Stimulated activated CD4-positive, alpha-beta T cell treated with anti-CD3 and anti-CD28 coated beads, Interleukin-1b, Interleukin-23, amount 100 ng/mL, for 48 hours (primary cell): ENCODE measurements at regions not wholly inside any gene's neighbourhood (a gene's known extent, or its start where the extent isn't known, plus 50 kb on each side); places are given as distances from the start of the nearest gene placed in this dataset.

Source experiments
- DNase-seq: peaks from one replicate; pipeline ENCODE4 v3.0.0-alpha.2; 2020

GRCh38 chr16:64892835-64893785, 228.8 kb downstream of the CDH11 start:
- no peak for DNase-seq

DNA sequence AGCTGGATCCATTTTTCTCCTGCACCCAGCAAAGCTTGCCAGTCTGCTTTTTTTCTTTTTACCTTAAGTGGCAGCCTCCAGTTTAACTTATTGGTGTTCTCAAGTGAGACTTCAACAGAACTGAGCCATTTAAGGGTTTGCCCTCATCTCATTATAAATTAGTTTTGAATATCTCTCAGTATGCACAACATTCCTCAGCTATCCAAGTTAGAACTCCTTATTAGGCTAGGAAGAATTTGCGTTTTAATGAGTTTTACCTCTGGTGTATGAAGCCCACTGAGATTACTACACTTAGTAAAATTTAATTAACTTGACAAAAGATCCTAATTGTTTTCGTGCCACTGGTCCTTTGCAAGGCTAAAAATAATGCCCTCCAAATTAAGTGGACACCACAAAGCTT, 232.4 kb downstream of the CDH11 start:
- no peak for DNase-seq

DNA sequence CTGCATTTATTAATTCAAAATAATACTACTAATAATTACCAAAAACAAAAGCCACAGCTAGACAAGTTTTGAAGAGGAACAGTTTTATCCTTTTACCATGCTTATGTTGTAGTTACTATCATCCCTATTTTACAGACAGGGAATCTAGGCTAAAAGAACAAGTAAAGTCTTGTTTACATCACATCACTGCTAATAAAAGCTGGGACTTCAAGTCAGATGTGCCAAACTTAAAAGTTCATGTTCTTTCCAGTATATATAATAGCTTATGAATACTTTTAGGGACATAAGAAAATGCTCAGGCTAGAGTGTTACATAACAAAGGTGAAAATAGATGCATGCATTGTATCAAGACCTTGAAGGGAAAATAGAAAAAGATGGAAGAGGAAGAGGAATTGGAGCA, 234.2 kb downstream of the CDH11 start:
- no peak for DNase-seq

- no peak for DNase-seq
Observed at GRCh38 chr16:64882078-64882784, 239.6 kb downstream of the CDH11 start.

DNA sequence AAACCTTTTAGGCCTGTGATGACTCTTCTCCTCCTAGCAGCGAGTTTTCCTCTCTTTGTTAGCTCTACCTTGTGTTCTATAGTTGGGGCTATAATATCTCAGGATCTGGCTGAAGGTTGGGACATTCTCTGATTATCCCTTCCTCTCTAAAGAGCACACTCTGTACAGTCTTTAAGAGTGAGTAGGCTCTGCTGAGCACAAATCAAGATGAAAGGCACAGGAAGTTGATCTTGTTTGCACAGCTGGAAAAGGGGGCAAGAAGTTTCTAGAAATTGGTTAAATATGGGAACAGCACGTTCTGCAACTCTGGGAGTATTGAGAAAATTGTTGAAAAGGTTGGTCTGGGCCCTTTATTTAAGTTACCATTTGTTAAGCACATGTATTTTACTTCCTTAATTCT, 240.9 kb downstream of the CDH11 start:
- no peak for DNase-seq

GRCh38 chr16:64880006-64880405, 241.9 kb downstream of the CDH11 start:
- no peak for DNase-seq

DNA sequence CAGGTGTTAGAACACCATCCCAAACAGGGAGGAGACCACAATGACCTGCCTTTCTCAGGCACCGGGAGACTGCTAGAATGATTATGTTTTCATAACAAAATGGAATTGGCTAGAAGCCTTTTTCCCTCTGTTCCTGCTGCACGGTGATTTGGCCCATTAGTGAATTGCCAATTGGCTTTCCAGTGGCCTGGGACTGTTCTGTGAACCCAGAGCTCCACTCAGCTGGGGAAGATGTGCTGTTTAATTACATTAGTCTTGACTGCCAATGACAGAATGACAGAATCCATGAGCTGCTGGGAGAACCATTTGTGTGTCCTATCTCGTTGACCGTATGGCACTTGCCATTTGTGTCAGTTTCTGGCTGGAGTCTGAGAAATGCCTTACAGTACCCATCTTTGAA, 242.9 kb downstream of the CDH11 start:
- no peak for DNase-seq

- DNase-seq, result no peak
Observed at GRCh38 chr16:64872101-64872500, 249.8 kb downstream of the CDH11 start.

- DNase-seq, result no peak
Observed at GRCh38 chr16:64870859-64871258, 251.0 kb downstream of the CDH11 start.

GRCh38 chr16:64869781-64870180, 252.1 kb downstream of the CDH11 start:
- DNase-seq, result no peak

- DNase-seq, result no peak
Observed at GRCh38 chr16:64866021-64866420, 255.8 kb downstream of the CDH11 start.

GRCh38 chr16:64865069-64865696, 256.7 kb downstream of the CDH11 start:
- no peak for DNase-seq

DNA sequence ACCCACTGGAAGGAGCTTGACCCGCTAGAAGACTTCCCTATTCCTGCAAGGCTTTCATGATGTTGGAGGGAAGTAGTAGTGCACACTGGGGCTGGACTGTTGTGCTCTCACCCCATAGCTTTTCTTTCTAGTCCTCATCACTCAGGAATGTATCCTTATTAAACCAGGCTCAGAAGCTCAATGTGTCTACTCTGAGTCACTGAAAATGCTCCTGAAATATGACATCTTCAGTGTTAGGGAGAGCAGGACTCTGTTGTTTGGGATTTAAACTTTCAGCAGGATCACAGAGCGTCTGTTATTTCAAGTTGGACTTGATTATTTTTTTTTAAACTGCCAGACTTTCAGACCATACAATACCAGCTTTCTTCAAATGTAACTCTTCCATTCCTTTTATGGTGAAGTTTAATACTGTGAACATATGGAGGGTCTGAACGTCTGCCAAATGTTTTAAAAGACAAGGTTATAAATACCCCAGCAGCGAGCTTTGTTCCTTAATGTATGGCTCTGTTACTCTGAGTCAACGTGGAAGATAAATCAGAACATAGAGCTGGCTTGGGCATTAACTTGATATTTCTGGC, 257.5 kb downstream of the CDH11 start:
- DNase-seq, result no peak

DNA sequence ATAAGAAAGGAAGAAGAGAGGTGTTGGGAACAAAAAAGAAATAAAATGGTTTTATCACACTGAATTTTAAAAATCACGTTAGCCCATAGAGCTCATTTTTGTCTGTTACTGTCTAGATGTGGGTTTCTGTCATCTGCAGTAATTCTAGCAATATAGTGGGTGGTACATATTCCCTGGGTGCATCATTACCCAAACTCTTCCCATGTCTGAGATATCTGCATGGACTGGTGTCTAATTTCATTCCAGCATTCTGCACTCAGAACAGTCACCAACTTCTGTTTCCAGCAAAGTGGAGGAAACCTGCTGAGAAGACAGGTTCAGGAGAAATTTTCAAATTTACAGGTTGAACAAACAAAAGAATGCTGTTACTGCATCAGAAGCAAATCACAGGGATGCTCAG, 263.8 kb downstream of the CDH11 start:
- DNase-seq, result no peak

DNA sequence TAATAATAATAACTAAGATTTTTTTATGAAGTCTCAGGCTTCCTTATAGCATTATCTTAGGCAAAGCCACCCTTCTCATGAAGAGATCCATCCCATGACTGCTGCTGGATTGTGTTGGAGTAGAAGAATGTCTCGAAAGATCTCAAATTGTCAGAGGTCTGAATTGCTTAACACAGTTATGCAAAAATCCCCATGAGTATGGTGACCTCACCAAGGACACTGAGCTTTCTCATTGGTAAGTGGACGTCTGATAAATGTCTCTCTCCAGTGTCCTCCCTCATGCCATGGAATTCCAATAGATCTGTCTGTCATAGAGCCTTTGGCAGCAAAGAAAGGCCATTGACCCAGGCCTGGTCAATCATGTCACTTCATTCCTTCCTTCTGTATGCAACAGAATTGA, 264.5 kb downstream of the CDH11 start:
- DNase-seq, result no peak

DNA sequence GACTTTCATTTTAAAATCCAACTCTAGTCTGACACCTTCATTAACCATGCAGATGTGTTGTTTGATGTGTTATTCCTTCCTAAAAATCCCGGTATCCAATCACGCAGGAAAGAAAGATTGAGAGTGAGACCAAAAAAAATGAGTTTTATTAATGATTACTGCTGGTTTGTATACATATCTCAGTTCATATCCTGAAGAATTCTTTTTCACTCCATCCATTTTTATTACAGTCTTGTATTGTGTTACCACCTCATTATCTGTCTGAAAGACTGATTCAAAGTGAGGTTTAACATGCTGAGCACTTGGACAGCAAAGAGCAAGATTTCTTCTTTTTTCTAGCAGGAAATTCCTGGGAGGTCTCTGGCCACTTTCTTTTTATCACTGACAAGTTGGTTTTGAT, 268.3 kb downstream of the CDH11 start:
- no peak for DNase-seq

- no peak for DNase-seq
Observed at GRCh38 chr16:64846966-64847365, 274.9 kb downstream of the CDH11 start.

DNA sequence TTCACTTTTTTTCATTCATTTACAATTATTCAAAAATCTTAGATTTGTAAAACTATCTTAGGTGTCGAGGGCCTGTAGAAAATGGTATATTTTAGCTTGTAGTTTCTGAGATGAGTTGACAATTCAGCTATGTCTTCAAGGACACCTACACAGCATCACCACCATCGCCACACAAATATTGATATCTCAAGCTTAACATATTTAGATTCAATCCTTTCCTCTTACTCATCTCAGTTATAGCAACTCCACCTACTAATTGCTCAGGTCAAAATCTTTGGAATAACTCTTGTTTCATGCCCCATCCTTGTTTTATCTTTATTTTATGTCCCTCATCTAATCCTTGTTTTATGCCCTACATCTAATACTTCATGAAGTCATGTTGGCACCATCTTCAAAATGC, 276.8 kb downstream of the CDH11 start:
- DNase-seq, result no peak

- DNase-seq, result no peak
Observed at GRCh38 chr16:64841482-64841881, 280.4 kb downstream of the CDH11 start.

GRCh38 chr16:64841071-64841470, 280.8 kb downstream of the CDH11 start:
- no peak for DNase-seq

DNA sequence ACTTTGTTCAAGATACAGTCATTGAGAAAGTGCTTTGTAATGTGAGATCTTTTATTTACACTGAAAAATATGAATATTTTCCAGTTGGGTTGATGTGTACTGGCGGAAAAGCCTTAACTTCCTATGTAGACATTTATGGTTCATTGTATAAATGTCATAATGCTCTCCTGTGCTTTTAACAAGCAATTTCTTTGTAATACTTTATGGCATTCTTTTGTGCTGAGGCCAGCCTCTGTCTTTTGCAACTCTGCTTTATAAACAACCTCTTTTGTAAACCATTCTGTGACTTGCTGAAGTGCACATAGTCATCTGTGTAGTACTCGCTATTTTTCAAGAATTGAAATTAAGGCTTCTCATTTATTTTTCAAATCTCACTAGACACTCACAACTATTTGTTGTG, 291.2 kb downstream of the CDH11 start:
- DNase-seq, result no peak

DNA sequence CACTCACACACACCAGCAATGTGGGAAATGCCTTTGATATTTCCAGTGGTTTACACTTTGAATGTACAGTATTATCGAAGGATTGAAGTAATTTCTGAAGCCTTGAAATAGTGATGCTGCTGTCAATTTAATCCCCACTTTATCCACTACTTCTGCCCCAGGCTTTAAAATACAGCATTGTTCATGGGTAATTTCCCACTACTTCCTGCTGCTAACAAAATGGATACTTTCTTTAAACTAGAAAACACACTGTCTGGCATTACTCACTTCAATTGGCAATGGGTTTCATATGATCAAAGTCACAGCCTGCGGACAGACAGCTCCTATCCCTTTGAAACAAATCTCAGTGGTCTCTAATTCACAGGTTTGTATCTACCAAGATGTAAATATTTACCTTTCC, 292.2 kb downstream of the CDH11 start:
- DNase-seq, result no peak

- DNase-seq, result no peak
Observed at GRCh38 chr16:64826374-64826773, 295.5 kb downstream of the CDH11 start.
